Neural progenitor cell (in vitro differentiated cells): ENCODE measurements at regions not wholly inside any gene's neighbourhood (a gene's known extent, or its start where the extent isn't known, plus 50 kb on each side); places are given as distances from the start of the nearest gene placed in this dataset.

ENCODE experiments used
- DNase-seq: peaks from one replicate; pipeline ENCODE4 v3.0.0-alpha.2; 2016; ENCODE audit warnings: low spot score
- H2AFZ ChIP-seq: fragments of 200-600 bp; sonication (generic); replicated peaks from 2 replicates; pipeline ENCODE4 v1.6.1; 2016; ENCODE audit warnings: antibody characterized with exemption
- H3F3A ChIP-seq: fragments of 200-600 bp; sonication (generic); 2 replicates; pipeline ENCODE4 v1.6.1; 2016; ENCODE audit warnings: antibody characterized with exemption, low read depth
- H3K27ac ChIP-seq: fragments of 200-600 bp; sonication (generic); 2 replicates; pipeline ENCODE4 v1.5.1; 2016; ENCODE audit warnings: mild to moderate bottlenecking
- H3K27me3 ChIP-seq: fragments of 200-600 bp; sonication (generic); 2 replicates; pipeline ENCODE4 v1.6.1; 2016; ENCODE audit warnings: mild to moderate bottlenecking, moderate library complexity
- H3K36me3 ChIP-seq: fragments of 200-600 bp; sonication (generic); 2 replicates; pipeline ENCODE4 v1.5.1; 2016
- H3K4me1 ChIP-seq: fragments of 200-600 bp; sonication (generic); 2 replicates; pipeline ENCODE4 v1.6.1; 2016; ENCODE audit warnings: mixed run types
- H3K4me2 ChIP-seq: fragments of 200-600 bp; sonication (generic); 2 replicates; pipeline ENCODE4 v1.6.1; 2016
- H3K4me3 ChIP-seq: fragments of 200-600 bp; sonication (generic); 2 replicates; pipeline ENCODE4 v1.5.1; 2016
- H3K79me2 ChIP-seq: fragments of 200-600 bp; sonication (generic); 2 replicates; pipeline ENCODE4 v1.6.1; 2016; ENCODE audit warnings: low read depth
- H3K9ac ChIP-seq: fragments of 200-600 bp; sonication (generic); 2 replicates; pipeline ENCODE4 v1.6.1; 2016
- H3K9me3 ChIP-seq: fragments of 200-600 bp; sonication (generic); 2 replicates; pipeline ENCODE4 v1.5.1; 2016; ENCODE audit warnings: low read depth
- H4K20me1 ChIP-seq: fragments of 200-600 bp; sonication (generic); 2 replicates; pipeline ENCODE4 v1.6.1; 2016; ENCODE audit warnings: low read depth
- H3K27ac Mint-ChIP-seq: 3 replicates; pipeline ENCODE4 v1.8.0; 2021; ENCODE audit warnings: mixed read lengths
- H3K27me3 Mint-ChIP-seq: 2 replicates; pipeline ENCODE4 v1.8.0; 2022; ENCODE audit warnings: low read depth, mild to moderate bottlenecking, inconsistent platforms, moderate library complexity, mixed read lengths; ENCODE audit not compliant: insufficient read depth
- H3K36me3 Mint-ChIP-seq: 3 replicates; pipeline ENCODE4 v1.8.0; 2021; ENCODE audit warnings: mixed read lengths
- H3K4me1 Mint-ChIP-seq: 3 replicates; pipeline ENCODE4 v1.8.0; 2021; ENCODE audit warnings: mixed read lengths
- H3K4me3 Mint-ChIP-seq: 3 replicates; pipeline ENCODE4 v1.8.0; 2021; ENCODE audit warnings: mild to moderate bottlenecking, moderate library complexity, mixed read lengths
- H3K9me3 Mint-ChIP-seq: 3 replicates; pipeline ENCODE4 v1.8.0; 2020; ENCODE audit warnings: mixed read lengths
- EZH2 ChIP-seq: fragments of 200-600 bp; sonication (generic); IDR thresholded peaks from 2 replicates; pipeline ENCODE4 v1.6.1; 2017; ENCODE audit warnings: antibody characterized with exemption, mild to moderate bottlenecking, moderate library complexity
- EZH2phosphoT487 ChIP-seq: fragments of 200-600 bp; sonication (generic); IDR thresholded peaks from 2 replicates; pipeline ENCODE4 v1.6.1; 2017; ENCODE audit warnings: antibody characterized with exemption
- TF ChIP-seq, protein P1 (sequence below): fragments of 200-600 bp; sonication (generic); IDR thresholded peaks from 2 replicates; pipeline ENCODE4 v1.5.1; 2017; ENCODE audit warnings: antibody characterized with exemption, mild to moderate bottlenecking

DNA sequence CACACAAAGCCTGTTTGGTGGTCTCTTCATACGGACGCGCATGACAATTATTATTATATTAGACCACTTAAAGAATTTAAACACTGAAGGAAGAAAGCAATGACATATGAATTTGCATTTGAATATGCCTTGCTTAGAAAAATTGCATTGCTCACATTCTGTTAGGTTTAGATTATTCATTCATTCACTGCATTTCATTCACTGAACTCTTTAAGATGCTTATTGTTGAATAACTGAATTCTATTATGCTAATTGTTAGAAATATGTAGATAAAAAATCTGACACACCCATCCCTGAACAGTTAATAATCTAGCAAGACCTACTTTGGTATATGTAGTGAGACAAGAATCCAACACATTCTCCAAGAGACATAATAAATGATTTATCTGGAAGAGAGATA is 94.4 kb upstream of the PEX5L start:
- H3K79me2 ChIP-seq = no peaks in the 10 kb centered on the region
- H3K9me3 Mint-ChIP-seq = no peaks in the 10 kb centered on the region
- H3K4me2 ChIP-seq = no peak overlapping the region
- H2AFZ ChIP-seq = no peak overlapping the region
- no peaks in the 10 kb centered on the region for H3K27me3 Mint-ChIP-seq
- no peak overlapping the region for H3K9ac ChIP-seq
- H3K9me3 ChIP-seq = no peaks in the 10 kb centered on the region
- H3K27ac ChIP-seq = no peak overlapping the region
- H3F3A ChIP-seq = no peaks in the 10 kb centered on the region
- H3K27me3 ChIP-seq = no peaks in the 10 kb centered on the region
- no peaks in the 10 kb centered on the region for H3K36me3 ChIP-seq
- H3K4me3 ChIP-seq = no peak overlapping the region
- peaks cover 14% of the 10 kb centered on the region for H3K4me1 ChIP-seq
- no peaks in the 10 kb centered on the region for H3K4me1 Mint-ChIP-seq
- H3K36me3 Mint-ChIP-seq = no peaks in the 10 kb centered on the region
- no peaks in the 10 kb centered on the region for H4K20me1 ChIP-seq
- no peak overlapping the region for H3K4me3 Mint-ChIP-seq
- H3K27ac Mint-ChIP-seq = no peak overlapping the region
- TF ChIP-seq EZH2 = no peak
- TF ChIP-seq, protein P1, sequence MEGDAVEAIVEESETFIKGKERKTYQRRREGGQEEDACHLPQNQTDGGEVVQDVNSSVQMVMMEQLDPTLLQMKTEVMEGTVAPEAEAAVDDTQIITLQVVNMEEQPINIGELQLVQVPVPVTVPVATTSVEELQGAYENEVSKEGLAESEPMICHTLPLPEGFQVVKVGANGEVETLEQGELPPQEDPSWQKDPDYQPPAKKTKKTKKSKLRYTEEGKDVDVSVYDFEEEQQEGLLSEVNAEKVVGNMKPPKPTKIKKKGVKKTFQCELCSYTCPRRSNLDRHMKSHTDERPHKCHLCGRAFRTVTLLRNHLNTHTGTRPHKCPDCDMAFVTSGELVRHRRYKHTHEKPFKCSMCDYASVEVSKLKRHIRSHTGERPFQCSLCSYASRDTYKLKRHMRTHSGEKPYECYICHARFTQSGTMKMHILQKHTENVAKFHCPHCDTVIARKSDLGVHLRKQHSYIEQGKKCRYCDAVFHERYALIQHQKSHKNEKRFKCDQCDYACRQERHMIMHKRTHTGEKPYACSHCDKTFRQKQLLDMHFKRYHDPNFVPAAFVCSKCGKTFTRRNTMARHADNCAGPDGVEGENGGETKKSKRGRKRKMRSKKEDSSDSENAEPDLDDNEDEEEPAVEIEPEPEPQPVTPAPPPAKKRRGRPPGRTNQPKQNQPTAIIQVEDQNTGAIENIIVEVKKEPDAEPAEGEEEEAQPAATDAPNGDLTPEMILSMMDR = no peak
- TF ChIP-seq EZH2phosphoT487 = no peak
- no peak for DNase-seq

DNA sequence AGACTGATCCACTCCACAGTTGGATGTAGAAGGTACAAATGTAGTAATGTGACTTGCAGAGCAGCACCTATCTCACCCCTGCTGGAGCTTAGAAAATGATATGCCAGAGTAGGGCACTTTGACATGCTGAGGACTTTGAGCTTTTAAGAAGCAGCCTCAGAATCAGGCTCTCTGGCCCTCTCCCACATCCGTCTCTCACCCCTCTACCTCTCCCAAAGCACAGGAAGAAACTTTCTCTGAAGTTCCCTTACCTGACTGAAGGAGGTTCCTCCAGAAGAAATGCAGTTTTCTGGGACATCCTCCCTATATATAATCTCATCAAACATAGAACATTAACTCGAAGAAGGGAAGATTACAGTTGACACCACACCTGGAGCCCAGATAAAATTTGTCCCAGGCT is 98.4 kb upstream of the PEX5L start:
- Mint-ChIP-seq H3K36me3 (no peaks in the 10 kb centered on the region), H3K27ac (no peak overlapping the region), H3K4me3 (no peak overlapping the region), H3K27me3 (no peaks in the 10 kb centered on the region), H3K9me3 (no peaks in the 10 kb centered on the region), H3K4me1 (no peaks in the 10 kb centered on the region)
- Histone ChIP-seq H2AFZ (peak overlapping the region; percentile 42), H3K27ac (no peak overlapping the region), H3F3A (no peaks in the 10 kb centered on the region), H3K36me3 (no peaks in the 10 kb centered on the region), H3K9ac (no peak overlapping the region), H3K27me3 (no peaks in the 10 kb centered on the region), H4K20me1 (no peaks in the 10 kb centered on the region), H3K4me3 (no peak overlapping the region), H3K4me2 (no peak overlapping the region), H3K4me1 (peaks cover 14% of the 10 kb centered on the region), H3K79me2 (no peaks in the 10 kb centered on the region), H3K9me3 (no peaks in the 10 kb centered on the region)
- no peak for DNase-seq
- TF ChIP-seq, protein P1 = no peak
- TF ChIP-seq EZH2phosphoT487 (no peak), EZH2 (no peak)

DNA sequence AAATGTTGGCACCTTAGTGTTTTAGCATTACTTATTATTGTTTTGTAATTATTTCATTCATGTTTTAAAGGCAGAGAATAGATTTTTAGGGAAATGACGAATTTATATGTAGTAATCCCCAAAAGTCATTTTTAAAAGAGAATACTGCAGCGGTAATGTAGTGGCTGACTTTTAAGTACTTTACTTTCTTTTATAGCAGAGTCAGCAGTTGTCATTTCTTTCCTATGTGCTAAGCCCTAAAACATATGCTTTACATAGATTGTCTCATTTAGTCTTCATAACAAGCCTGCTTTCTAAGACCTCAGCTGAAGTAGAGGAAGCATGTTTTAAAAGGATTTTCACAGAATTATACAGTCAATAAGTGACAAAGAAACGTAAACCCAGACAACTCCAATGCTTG is 102.1 kb upstream of the PEX5L start:
- H3K79me2 ChIP-seq = no peaks in the 10 kb centered on the region
- H3K9me3 ChIP-seq = no peaks in the 10 kb centered on the region
- H3K27ac ChIP-seq = no peak overlapping the region
- Mint-ChIP-seq H3K27me3 (no peaks in the 10 kb centered on the region), H3K4me3 (no peak overlapping the region), H3K4me1 (no peaks in the 10 kb centered on the region), H3K36me3 (no peaks in the 10 kb centered on the region), H3K9me3 (no peaks in the 10 kb centered on the region), H3K27ac (no peak overlapping the region)
- H2AFZ ChIP-seq = no peak overlapping the region
- H3K27me3 ChIP-seq = no peaks in the 10 kb centered on the region
- no peaks in the 10 kb centered on the region for H3F3A ChIP-seq
- no peaks in the 10 kb centered on the region for H4K20me1 ChIP-seq
- H3K9ac ChIP-seq = no peak overlapping the region
- no peak overlapping the region for H3K4me3 ChIP-seq
- DNase-seq = no peak
- TF ChIP-seq EZH2 (no peak), EZH2phosphoT487 (no peak)
- TF ChIP-seq, protein P1 = no peak
- no peak overlapping the region for H3K4me2 ChIP-seq
- peaks cover 14% of the 10 kb centered on the region for H3K4me1 ChIP-seq
- H3K36me3 ChIP-seq = no peaks in the 10 kb centered on the region

DNA sequence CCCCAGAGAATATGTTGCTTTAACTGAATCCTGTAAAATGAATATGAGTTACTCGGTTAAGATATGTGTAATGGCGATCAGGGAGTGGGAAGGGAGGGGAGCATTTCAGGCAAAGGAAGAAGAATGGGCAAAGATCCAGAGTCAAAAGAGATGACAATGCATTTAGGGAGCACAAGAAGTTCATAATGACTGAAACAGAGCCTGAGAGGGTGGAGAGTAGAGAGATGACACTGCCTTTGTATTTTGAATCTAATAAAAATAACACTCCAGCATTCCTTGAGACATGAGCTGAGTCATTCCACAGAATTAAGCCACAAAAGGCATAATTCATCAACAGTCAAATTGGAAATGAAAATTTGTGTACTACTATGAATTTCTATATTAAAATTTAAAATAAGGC is 105.3 kb upstream of the PEX5L start:
- Mint-ChIP-seq H3K27me3 (no peaks in the 10 kb centered on the region), H3K9me3 (no peaks in the 10 kb centered on the region), H3K4me1 (no peaks in the 10 kb centered on the region), H3K4me3 (no peak overlapping the region), H3K27ac (no peak overlapping the region), H3K36me3 (no peaks in the 10 kb centered on the region)
- Histone ChIP-seq H3K27ac (no peak overlapping the region), H3K9me3 (no peaks in the 10 kb centered on the region), H3F3A (no peaks in the 10 kb centered on the region), H3K4me1 (no peaks in the 10 kb centered on the region), H3K79me2 (no peaks in the 10 kb centered on the region), H3K4me3 (no peak overlapping the region), H4K20me1 (no peaks in the 10 kb centered on the region), H3K9ac (no peak overlapping the region), H2AFZ (no peak overlapping the region), H3K4me2 (no peak overlapping the region), H3K36me3 (no peaks in the 10 kb centered on the region), H3K27me3 (no peaks in the 10 kb centered on the region)
- no peak for DNase-seq
- no peak for TF ChIP-seq EZH2phosphoT487
- TF ChIP-seq, protein P1 = no peak
- no peak for TF ChIP-seq EZH2
